GM10266 (cell line): ENCODE measurements at regions not wholly inside any gene's neighbourhood (a gene's known extent, or its start where the extent isn't known, plus 50 kb on each side); places are given as distances from the start of the nearest gene placed in this dataset.
"Not testable (repeated sequence)": the region's sequence is repeated elsewhere in the genome, so short reads cannot be mapped to it uniquely, and the experiment has no call there.

Experiments
- DNase-seq: peaks from one replicate; pipeline ENCODE4 v3.0.0; 2012; ENCODE audit errors: extremely low spot score
- CTCF ChIP-seq: IDR thresholded peaks from 2 replicates; pipeline ENCODE4 v1.5.1; 2012; ENCODE audit warnings: mild to moderate bottlenecking, low read depth; ENCODE audit not compliant: control insufficient read depth, insufficient read depth; ENCODE audit errors: missing control alignments

- DNase-seq, result no peak
Measured at GRCh38 chr4:181796502-181796901, 446.7 kb upstream of the TENM3 start.

GRCh38 chr4:181798536-181798935 is 444.7 kb upstream of the TENM3 start:
- TF ChIP-seq CTCF, result no peak
- no peak for DNase-seq

More at GRCh38 chr4:181796502-181796901, 446.7 kb upstream of the TENM3 start:
- TF ChIP-seq CTCF, result no peak

GRCh38 chr4:181799561-181800069 is 443.6 kb upstream of the TENM3 start:
- no peak for TF ChIP-seq CTCF
- DNase-seq, result no peak

DNA sequence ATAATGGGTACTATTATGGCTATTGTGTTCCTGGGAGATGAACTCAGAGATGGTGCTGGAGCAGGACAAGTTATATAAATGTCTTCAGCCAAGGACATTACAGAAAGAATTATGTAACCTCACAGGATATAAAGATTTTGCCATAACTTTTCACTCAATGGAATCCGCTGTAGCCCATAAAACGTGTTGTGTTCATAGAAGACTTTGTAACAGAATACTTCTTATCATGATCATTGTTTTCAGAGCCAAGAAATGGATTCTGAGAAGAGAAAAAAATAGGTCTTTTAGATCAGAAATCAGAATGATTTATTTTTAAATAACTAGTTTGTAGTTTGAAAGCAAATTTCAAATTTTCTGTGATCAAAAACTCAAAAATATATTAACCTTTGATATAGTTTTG is 441.0 kb upstream of the TENM3 start:
- no peak for DNase-seq
- TF ChIP-seq CTCF, result no peak

DNA sequence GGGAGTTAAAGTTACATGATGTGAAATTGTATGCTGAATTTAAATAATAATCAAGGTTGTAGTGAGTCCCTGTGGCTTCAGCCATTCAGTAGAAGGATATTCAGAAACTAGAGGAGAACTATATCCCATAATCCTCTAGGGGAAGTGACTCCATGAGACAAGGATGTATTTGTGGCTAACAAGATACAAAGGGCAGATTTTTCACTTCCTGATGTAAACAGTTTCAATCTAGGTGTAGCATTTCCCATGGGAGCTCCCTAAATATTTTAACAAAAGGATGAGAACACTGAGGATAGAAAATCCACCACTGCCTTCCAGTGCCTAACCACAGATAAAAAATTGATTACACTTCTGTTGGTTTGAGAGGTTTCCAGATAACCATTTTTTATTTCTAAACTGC is 435.4 kb upstream of the TENM3 start:
- TF ChIP-seq CTCF, result no peak
- no peak for DNase-seq

GRCh38 chr4:181810711-181811110 is 432.5 kb upstream of the TENM3 start:
- TF ChIP-seq CTCF, result no peak
- no peak for DNase-seq

DNA sequence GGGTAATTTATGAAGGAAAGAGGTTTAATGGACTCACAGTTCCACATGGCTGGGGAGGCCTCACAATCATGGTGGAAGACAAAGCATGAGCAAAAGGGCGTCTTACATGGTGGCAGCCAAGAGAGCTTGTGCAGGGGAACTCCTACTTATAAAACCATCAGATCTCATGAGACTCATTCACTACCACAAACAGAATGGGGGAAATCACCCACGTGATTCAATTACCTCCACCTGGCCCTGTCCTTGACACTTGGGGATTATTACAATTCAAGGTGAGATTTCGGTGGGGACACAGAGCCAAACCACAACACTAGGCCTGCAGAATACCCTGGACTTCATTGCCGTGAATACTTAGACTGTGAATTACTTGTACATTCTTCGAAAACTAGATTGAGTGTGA is 431.7 kb upstream of the TENM3 start:
- not testable (repeated sequence) for DNase-seq

- no peak for DNase-seq
Measured at GRCh38 chr4:181819946-181820345, 423.3 kb upstream of the TENM3 start.

More at GRCh38 chr4:181819946-181820345, 423.3 kb upstream of the TENM3 start:
- no peak for TF ChIP-seq CTCF
